ENCODE measurements at regions not wholly inside any gene's neighbourhood (a gene's known extent, or its start where the extent isn't known, plus 50 kb on each side); places are given as distances from the start of the nearest gene placed in this dataset.

- no peak for TF ChIP-seq CTCF (IDR thresholded peaks at IDR 0.05)
- TF ChIP-seq POLR2A (IDR thresholded peaks at IDR 0.05) = no peak
Observed at GRCh38 chr17:27378482-27379175, 77.6 kb upstream of the KSR1 start.
